ENCODE measurements at regions not wholly inside any gene's neighbourhood (a gene's known extent, or its start where the extent isn't known, plus 50 kb on each side); places are given as distances from the start of the nearest gene placed in this dataset.

- TF ChIP-seq CTCF (IDR thresholded peaks at IDR 0.05; ENCODE audit: borderline replicate concordance): no peak
- no peaks in the 10 kb centered on the region for H3K36me3 ChIP-seq
- DNase-seq: no peak
- no peaks in the 10 kb centered on the region for H3K9me3 ChIP-seq (replicated peaks)
- intact Hi-C loops (cut with micrococcal nuclease): no loop called here
- H3K4me1 ChIP-seq: peaks cover 31% of the 10 kb centered on the region
- H3K4me3 ChIP-seq: peak overlapping the region; percentile 47
- peak overlapping the region; percentile 70 for H3K27ac ChIP-seq (replicated peaks)
- no peaks in the 10 kb centered on the region for H3K27me3 ChIP-seq (ENCODE audit: low read depth)
Observed at GRCh38 chr2:220937245-220937644, 634.9 kb downstream of the EPHA4 start.

- no peaks in the 10 kb centered on the region for H3K36me3 ChIP-seq
- peaks cover 31% of the 10 kb centered on the region for H3K4me1 ChIP-seq
- no peak for TF ChIP-seq CTCF (IDR thresholded peaks at IDR 0.05; ENCODE audit: borderline replicate concordance)
- intact Hi-C loops (cut with micrococcal nuclease): no loop called here
- H3K27ac ChIP-seq (replicated peaks): no peak overlapping the region
- H3K27me3 ChIP-seq (ENCODE audit: low read depth): no peaks in the 10 kb centered on the region
- no peak overlapping the region for H3K4me3 ChIP-seq
- no peak for DNase-seq
- H3K9me3 ChIP-seq (replicated peaks): no peaks in the 10 kb centered on the region
Observed at GRCh38 chr2:220940646-220941045, 631.5 kb downstream of the EPHA4 start.

GRCh38 chr2:220941683-220942082 lies 630.4 kb downstream of the EPHA4 start:
- Histone ChIP-seq H3K27me3 (ENCODE audit: low read depth) (no peaks in the 10 kb centered on the region), H3K27ac (replicated peaks) (no peak overlapping the region)
- DNase-seq: no peak

GRCh38 chr2:220946552-220946951 lies 625.6 kb downstream of the EPHA4 start:
- Histone ChIP-seq H3K36me3 (no peaks in the 10 kb centered on the region), H3K27me3 (ENCODE audit: low read depth) (no peaks in the 10 kb centered on the region), H3K9me3 (replicated peaks) (no peaks in the 10 kb centered on the region), H3K4me1 (peaks cover 7% of the 10 kb centered on the region), H3K4me3 (no peak overlapping the region), H3K27ac (replicated peaks) (no peak overlapping the region)
- no peak for DNase-seq
- intact Hi-C loops (cut with micrococcal nuclease): no loop called here
- TF ChIP-seq CTCF (IDR thresholded peaks at IDR 0.05; ENCODE audit: borderline replicate concordance): no peak

More at GRCh38 chr2:220941683-220942082, 630.4 kb downstream of the EPHA4 start:
- Histone ChIP-seq H3K4me1 (peaks cover 31% of the 10 kb centered on the region), H3K36me3 (no peaks in the 10 kb centered on the region), H3K9me3 (replicated peaks) (no peaks in the 10 kb centered on the region), H3K4me3 (no peak overlapping the region)
- intact Hi-C loops (cut with micrococcal nuclease): no loop called here
- TF ChIP-seq CTCF (IDR thresholded peaks at IDR 0.05; ENCODE audit: borderline replicate concordance): no peak

- H3K27me3 ChIP-seq (ENCODE audit: low read depth): no peaks in the 10 kb centered on the region
- intact Hi-C loops (cut with micrococcal nuclease): no loop called here
- no peaks in the 10 kb centered on the region for H3K36me3 ChIP-seq
- no peaks in the 10 kb centered on the region for H3K4me1 ChIP-seq
- H3K4me3 ChIP-seq: no peak overlapping the region
- no peak overlapping the region for H3K27ac ChIP-seq (replicated peaks)
- DNase-seq: no peak
- TF ChIP-seq CTCF (IDR thresholded peaks at IDR 0.05; ENCODE audit: borderline replicate concordance): no peak
- no peaks in the 10 kb centered on the region for H3K9me3 ChIP-seq (replicated peaks)
Observed at GRCh38 chr2:220948579-220948978, 623.5 kb downstream of the EPHA4 start.

- Histone ChIP-seq H3K4me3 (no peak overlapping the region), H3K27me3 (ENCODE audit: low read depth) (no peaks in the 10 kb centered on the region), H3K4me1 (no peaks in the 10 kb centered on the region), H3K27ac (replicated peaks) (no peak overlapping the region), H3K9me3 (replicated peaks) (no peaks in the 10 kb centered on the region), H3K36me3 (no peaks in the 10 kb centered on the region)
- no peak for TF ChIP-seq CTCF (IDR thresholded peaks at IDR 0.05; ENCODE audit: borderline replicate concordance)
- no peak for DNase-seq
- intact Hi-C loops (cut with micrococcal nuclease): no loop called here
Observed at GRCh38 chr2:220949466-220949865, 622.6 kb downstream of the EPHA4 start.
